ENCODE measurements at regions not wholly inside any gene's neighbourhood (a gene's known extent, or its start where the extent isn't known, plus 50 kb on each side); places are given as distances from the start of the nearest gene placed in this dataset.

DNA sequence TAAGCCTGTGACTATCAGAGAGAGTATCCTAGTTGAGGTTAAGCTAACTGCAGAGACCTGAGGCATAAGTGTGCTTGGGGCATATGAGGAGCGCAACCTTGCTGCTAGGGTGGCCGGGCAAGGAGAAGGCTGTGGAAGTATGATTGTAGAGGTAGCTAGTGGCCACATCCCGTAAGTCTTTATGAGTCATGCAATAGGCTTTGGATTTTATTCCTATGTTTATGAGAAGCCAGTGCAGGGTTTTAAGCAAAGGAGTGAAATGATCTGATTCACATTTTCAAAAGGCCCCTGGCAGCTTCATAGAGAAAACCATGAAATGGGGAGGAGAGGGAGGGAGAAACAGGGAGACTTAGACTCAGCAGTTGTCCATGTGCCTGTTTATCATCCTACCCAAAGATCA, 92.1 kb upstream of the WDFY3 start:
- TF ChIP-seq, protein P1, sequence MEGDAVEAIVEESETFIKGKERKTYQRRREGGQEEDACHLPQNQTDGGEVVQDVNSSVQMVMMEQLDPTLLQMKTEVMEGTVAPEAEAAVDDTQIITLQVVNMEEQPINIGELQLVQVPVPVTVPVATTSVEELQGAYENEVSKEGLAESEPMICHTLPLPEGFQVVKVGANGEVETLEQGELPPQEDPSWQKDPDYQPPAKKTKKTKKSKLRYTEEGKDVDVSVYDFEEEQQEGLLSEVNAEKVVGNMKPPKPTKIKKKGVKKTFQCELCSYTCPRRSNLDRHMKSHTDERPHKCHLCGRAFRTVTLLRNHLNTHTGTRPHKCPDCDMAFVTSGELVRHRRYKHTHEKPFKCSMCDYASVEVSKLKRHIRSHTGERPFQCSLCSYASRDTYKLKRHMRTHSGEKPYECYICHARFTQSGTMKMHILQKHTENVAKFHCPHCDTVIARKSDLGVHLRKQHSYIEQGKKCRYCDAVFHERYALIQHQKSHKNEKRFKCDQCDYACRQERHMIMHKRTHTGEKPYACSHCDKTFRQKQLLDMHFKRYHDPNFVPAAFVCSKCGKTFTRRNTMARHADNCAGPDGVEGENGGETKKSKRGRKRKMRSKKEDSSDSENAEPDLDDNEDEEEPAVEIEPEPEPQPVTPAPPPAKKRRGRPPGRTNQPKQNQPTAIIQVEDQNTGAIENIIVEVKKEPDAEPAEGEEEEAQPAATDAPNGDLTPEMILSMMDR (IDR thresholded peaks at IDR 0.05; ENCODE audit: low read length) = no peak
- TF ChIP-seq EZH2 (IDR thresholded peaks at IDR 0.05; ENCODE audit: borderline replicate concordance, low read length) = no peak
